ENCODE measurements at regions not wholly inside any gene's neighbourhood (a gene's known extent, or its start where the extent isn't known, plus 50 kb on each side); places are given as distances from the start of the nearest gene placed in this dataset.

GRCh38 chr9:96072930-96073329, 197.4 kb downstream of the ERCC6L2 start:
- TF ChIP-seq CTCF (conservative IDR thresholded peaks at IDR 0.05 in 1 of 2, IDR thresholded peaks at IDR 0.05 in 1 of 2; ENCODE audit: low read depth in 1 of 2, low read length in 2 of 2) (no peak), EZH2 (IDR thresholded peaks at IDR 0.05; ENCODE audit: low read length, missing control alignments) (no peak)
